CD14-positive monocyte (primary cell): ENCODE measurements at regions not wholly inside any gene's neighbourhood (a gene's known extent, or its start where the extent isn't known, plus 50 kb on each side); places are given as distances from the start of the nearest gene placed in this dataset.

Source experiments
- DNase-seq, 3 donors: peaks; one replicate each; pipeline ENCODE4 v3.0.0-alpha.2; 2011 to 2022
- H2AFZ ChIP-seq: 2 replicates; pipeline ENCODE4 v1.6.0; 2012; ENCODE audit warnings: mild to moderate bottlenecking, low read depth, low read length, inconsistent platforms; ENCODE audit not compliant: insufficient read depth, poor library complexity, severe bottlenecking
- H3K27ac ChIP-seq, 2 donors: 1 replicate in 1 of 2; 2 replicates in 1 of 2; pipeline ENCODE4 v1.5.1; 2012 to 2013; ENCODE audit warnings: low read length in 2 of 2, control low read depth in 1 of 2, inconsistent platforms in 1 of 2, low read depth in 1 of 2, mild to moderate bottlenecking in 1 of 2
- H3K27me3 ChIP-seq, 2 donors: one replicate each; pipeline versions ENCODE4 v1.6.0 to v1.6.1; 2011 to 2013; ENCODE audit warnings: low read length in 2 of 2; ENCODE audit not compliant: control insufficient read depth in 2 of 2, insufficient read depth in 2 of 2
- H3K36me3 ChIP-seq, 2 donors: replicated peaks in 1 of 2; 1 replicate in 1 of 2; 2 replicates in 1 of 2; pipeline versions ENCODE4 v1.5.1 to v1.6.1; 2012 to 2013; ENCODE audit warnings: low read length in 2 of 2, control low read depth in 1 of 2, inconsistent platforms in 1 of 2, mild to moderate bottlenecking in 1 of 2; ENCODE audit not compliant: insufficient read depth in 2 of 2, control insufficient read depth in 1 of 2
- H3K4me1 ChIP-seq, 2 donors: 1 replicate in 1 of 2; 2 replicates in 1 of 2; pipeline versions ENCODE4 v1.5.1 to v1.6.1; 2012 to 2013; ENCODE audit warnings: low read length in 2 of 2, control low read depth in 1 of 2, inconsistent platforms in 1 of 2, mild to moderate bottlenecking in 1 of 2, moderate library complexity in 1 of 2; ENCODE audit not compliant: insufficient read depth in 2 of 2, control insufficient read depth in 1 of 2
- H3K4me2 ChIP-seq: replicated peaks from 2 replicates; pipeline ENCODE3; 2012; ENCODE audit warnings: low read length, moderate library complexity, mild to moderate bottlenecking; ENCODE audit not compliant: poor library complexity, severe bottlenecking; ENCODE audit errors: extremely low read depth
- H3K4me3 ChIP-seq, 3 experiments: fragments of 200-600 bp in 1 of 3; sonication (generic) in 1 of 3; replicated peaks in 1 of 3; 1 replicate in 2 of 3; 2 replicates in 1 of 3; pipeline ENCODE4 v1.5.1; 2011 to 2013; ENCODE audit warnings: low read length in 3 of 3, mild to moderate bottlenecking in 3 of 3, control low read depth in 2 of 3, low read depth in 2 of 3, inconsistent platforms in 1 of 3, moderate library complexity in 1 of 3
- H3K79me2 ChIP-seq: 2 replicates; pipeline ENCODE4 v1.6.0; 2012; ENCODE audit warnings: mild to moderate bottlenecking, control low read depth, inconsistent platforms, low read length, moderate library complexity; ENCODE audit not compliant: insufficient read depth
- H3K9ac ChIP-seq: 2 replicates; pipeline ENCODE4 v1.6.0; 2017; ENCODE audit warnings: low read length, mild to moderate bottlenecking; ENCODE audit not compliant: insufficient read depth, poor library complexity, severe bottlenecking
- H3K9me3 ChIP-seq, 2 donors: replicated peaks in 1 of 2; 1 replicate in 1 of 2; 2 replicates in 1 of 2; pipeline versions ENCODE4 v1.5.1 to v1.6.1; 2012 to 2013; ENCODE audit warnings: low read length in 2 of 2, control low read depth in 1 of 2; ENCODE audit not compliant: control insufficient read depth in 1 of 2, insufficient read depth in 1 of 2
- H4K20me1 ChIP-seq: 2 replicates; pipeline ENCODE4 v1.6.0; 2012; ENCODE audit warnings: mild to moderate bottlenecking, low read length, control low read depth, moderate library complexity; ENCODE audit not compliant: insufficient read depth
- H3K27ac Mint-ChIP-seq, 7 donors: one replicate each; pipeline ENCODE4 v1.8.0; 2020; ENCODE audit warnings: mild to moderate bottlenecking in 7 of 7, mixed read lengths in 7 of 7, moderate library complexity in 6 of 7, inconsistent platforms in 2 of 7
- H3K27me3 Mint-ChIP-seq, 3 donors: one replicate each; pipeline ENCODE4 v1.8.0; 2021 to 2022; ENCODE audit warnings: low read depth in 3 of 3, mild to moderate bottlenecking in 3 of 3, mixed read lengths in 3 of 3, moderate library complexity in 3 of 3, inconsistent platforms in 1 of 3
- H3K36me3 Mint-ChIP-seq, 2 donors: one replicate each; pipeline ENCODE4 v1.8.0; 2020; ENCODE audit warnings: mixed read lengths in 2 of 2, inconsistent platforms in 1 of 2, mild to moderate bottlenecking in 1 of 2
- H3K4me1 Mint-ChIP-seq: one replicate; pipeline ENCODE4 v1.8.0; 2020; ENCODE audit warnings: mild to moderate bottlenecking, mixed read lengths
- H3K4me3 Mint-ChIP-seq, 2 donors: one replicate each; pipeline ENCODE4 v1.8.0; 2020; ENCODE audit warnings: mild to moderate bottlenecking in 2 of 2, mixed read lengths in 2 of 2, moderate library complexity in 1 of 2
- H3K9me3 Mint-ChIP-seq, 7 donors: one replicate each; pipeline ENCODE4 v1.8.0; 2020 to 2022; ENCODE audit warnings: mixed read lengths in 7 of 7, mild to moderate bottlenecking in 6 of 7, moderate library complexity in 6 of 7, inconsistent platforms in 2 of 7
- CTCF ChIP-seq: fragments of 200-600 bp; IDR thresholded peaks from one replicate; pipeline ENCODE4 v1.8.0; 2022; ENCODE audit warnings: antibody characterized with exemption, mild to moderate bottlenecking
- WGBS: methylation state at CpG from one replicate; pipeline ENCODE4 v1.1.5; 2013; ENCODE audit warnings: missing lambda C conversion rate; ENCODE audit not compliant: insufficient coverage; 5-methylcytosine and 5-hydroxymethylcytosine counted together
- intact Hi-C, 2 donors: fragments of 100-400 bp; cut with micrococcal nuclease; formaldehyde crosslinking; loops; one replicate each; pipeline versions ENCODE4 v1.15.0 to v1.15.1; 2023

- Histone ChIP-seq H3K79me2 (no peaks in the 10 kb centered on the region), H3K4me1 (peaks cover 26 to 27% of the 10 kb centered on the region in 2 donors), H3K4me2 (no peak overlapping the region), H2AFZ (no peak overlapping the region), H3K4me3 (no peak overlapping the region), H3K9ac (no peak overlapping the region), H3K27me3 (no peaks in the 10 kb centered on the region), H3K27ac (no peak overlapping the region), H4K20me1 (no peaks in the 10 kb centered on the region), H3K9me3 (no peaks in the 10 kb centered on the region), H3K36me3 (no peaks in the 10 kb centered on the region)
- intact Hi-C loops = no loop called here
- DNase-seq = no peak
- H3K27ac Mint-ChIP-seq = no peak overlapping the region
- no peak for TF ChIP-seq CTCF
- peaks cover 0 to 6% (median 5%) of the 10 kb centered on the region in 3 donors for H3K27me3 Mint-ChIP-seq
- H3K4me3 Mint-ChIP-seq = no peak overlapping the region
- peaks cover 0 to under 1% (median 0%) of the 10 kb centered on the region in 7 donors for H3K9me3 Mint-ChIP-seq
- peaks cover 28% of the 10 kb centered on the region for H3K4me1 Mint-ChIP-seq
- peaks cover under 1 to 9% of the 10 kb centered on the region in 2 donors for H3K36me3 Mint-ChIP-seq
- WGBS = 100% methylated on average over 5 of the region's 5 CpGs
Observed at GRCh38 chr14:50051706-50052105, 64.7 kb downstream of the VCPKMT start.

- Mint-ChIP-seq H3K27me3 (peaks cover 0 to 6% (median 5%) of the 10 kb centered on the region in 3 donors), H3K36me3 (peaks cover 0 to 6% of the 10 kb centered on the region in 2 donors), H3K4me3 (no peak overlapping the region), H3K9me3 (no peaks in the 10 kb centered on the region), H3K27ac (no peak overlapping the region), H3K4me1 (peaks cover 28% of the 10 kb centered on the region)
- Histone ChIP-seq H3K4me2 (no peak overlapping the region), H4K20me1 (no peaks in the 10 kb centered on the region), H3K9ac (no peak overlapping the region), H3K79me2 (no peaks in the 10 kb centered on the region), H3K4me1 (peaks cover 26 to 27% of the 10 kb centered on the region in 2 donors), H3K27me3 (no peaks in the 10 kb centered on the region), H3K9me3 (no peaks in the 10 kb centered on the region), H2AFZ (no peak overlapping the region), H3K4me3 (no peak overlapping the region), H3K27ac (no peak overlapping the region), H3K36me3 (no peaks in the 10 kb centered on the region)
- intact Hi-C loops = no loop called here
- no peak for TF ChIP-seq CTCF
- WGBS = 99% methylated on average over 11 of the region's 11 CpGs
- no peak for DNase-seq
Observed at GRCh38 chr14:50052517-50052916, 63.9 kb downstream of the VCPKMT start.
